Stomach smooth muscle (tissue), 2 donors: ENCODE measurements at regions not wholly inside any gene's neighbourhood (a gene's known extent, or its start where the extent isn't known, plus 50 kb on each side); places are given as distances from the start of the nearest gene placed in this dataset.
A peak's percentile ranks its signal among the peaks of the same experiment; 100 is the strongest.

ENCODE experiments used
- H3K27ac ChIP-seq: one replicate; pipeline ENCODE4 v1.7.0; 2013; ENCODE audit warnings: mild to moderate bottlenecking, low read length, inconsistent platforms
- H3K27me3 ChIP-seq, 2 donors: one replicate each; pipeline ENCODE4 v1.7.0; 2013; ENCODE audit warnings: low read length in 2 of 2; ENCODE audit not compliant: insufficient read depth in 2 of 2, control insufficient read depth in 1 of 2
- H3K36me3 ChIP-seq, 2 donors: one replicate each; pipeline ENCODE4 v1.7.0; 2013; ENCODE audit warnings: low read length in 2 of 2; ENCODE audit not compliant: control insufficient read depth in 2 of 2, insufficient read depth in 2 of 2
- H3K4me1 ChIP-seq: one replicate; pipeline ENCODE4 v1.7.0; 2013; ENCODE audit warnings: low read length; ENCODE audit not compliant: control insufficient read depth, insufficient read depth
- H3K4me3 ChIP-seq, 2 donors: one replicate each; pipeline ENCODE4 v1.7.0; 2013; ENCODE audit warnings: low read length in 2 of 2
- H3K9ac ChIP-seq, 2 donors: one replicate each; pipeline ENCODE4 v1.7.0; 2013; ENCODE audit warnings: low read length in 2 of 2, mild to moderate bottlenecking in 1 of 2
- H3K9me3 ChIP-seq, 2 donors: one replicate each; pipeline ENCODE4 v1.7.0; 2013; ENCODE audit warnings: low read length in 2 of 2; ENCODE audit not compliant: control insufficient read depth in 2 of 2
- donor health status: healthy.
- donor health status: Pancreatic carcinoma.

DNA sequence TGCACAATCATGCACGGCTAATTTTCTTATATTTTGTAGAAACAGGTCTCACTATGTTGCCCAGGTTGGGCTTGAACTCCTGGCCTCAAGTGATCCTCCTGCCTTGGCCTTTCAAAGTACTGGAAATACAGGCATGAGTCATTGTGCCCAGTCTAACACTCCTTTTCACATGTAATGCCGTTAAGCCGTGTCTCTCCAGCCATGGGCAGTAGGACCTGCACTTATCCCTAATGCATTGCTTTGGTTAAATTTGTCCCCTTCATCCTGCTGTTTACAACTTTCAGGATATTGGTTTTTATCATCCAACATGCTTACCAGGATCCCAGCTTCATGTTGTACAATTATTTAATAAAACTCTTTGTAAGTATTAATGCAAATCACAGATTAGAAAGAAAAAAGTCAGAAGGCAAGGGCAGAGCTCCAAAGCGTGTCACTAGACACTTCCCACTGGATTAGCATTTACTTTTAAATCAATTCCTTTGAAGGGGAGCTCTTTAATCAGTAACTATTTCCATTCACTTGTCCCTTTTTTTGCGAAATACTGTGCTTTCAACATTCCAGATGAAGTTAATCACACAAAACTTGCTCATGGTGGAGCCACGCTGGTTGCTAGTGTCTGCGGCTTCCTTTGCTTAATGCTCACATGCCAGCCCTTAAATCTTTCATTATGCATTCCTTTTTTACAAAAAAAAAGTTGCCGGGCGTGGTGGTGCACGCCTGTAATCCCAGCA, 256.0 kb upstream of the AUTS2 start:
- Histone ChIP-seq H3K27me3 (no peaks in the 10 kb centered on the region), H3K9me3 (no peaks in the 10 kb centered on the region), H3K4me1 (no peaks in the 10 kb centered on the region), H3K4me3 (no peak overlapping the region), H3K27ac (no peak overlapping the region), H3K9ac (no peak overlapping the region), H3K36me3 (no peaks in the 10 kb centered on the region)

DNA sequence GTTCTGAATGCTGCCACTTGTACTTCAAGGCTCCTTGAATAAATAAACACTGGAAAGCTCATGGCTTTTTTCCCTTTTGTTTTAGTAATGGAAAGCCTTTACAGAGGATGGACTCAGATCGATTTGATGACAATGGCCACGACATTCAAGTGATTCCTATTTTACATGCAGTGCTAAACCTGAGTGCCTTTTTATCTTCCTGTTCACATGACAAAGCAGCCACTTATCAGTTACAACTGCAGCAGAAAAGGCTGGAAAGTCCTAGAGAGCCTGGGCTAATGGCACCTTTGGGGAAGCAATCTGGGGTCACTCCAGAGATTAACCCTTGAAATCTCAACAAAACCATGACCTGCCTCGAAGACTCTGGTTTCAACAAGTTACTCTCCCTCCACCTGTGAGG, 249.0 kb upstream of the AUTS2 start:
- H3K4me1 ChIP-seq: no peaks in the 10 kb centered on the region
- H3K9ac ChIP-seq: no peak overlapping the region
- H3K27me3 ChIP-seq: no peaks in the 10 kb centered on the region
- H3K36me3 ChIP-seq: no peaks in the 10 kb centered on the region
- H3K9me3 ChIP-seq: no peaks in the 10 kb centered on the region
- no peak overlapping the region for H3K4me3 ChIP-seq
- H3K27ac ChIP-seq: no peak overlapping the region

DNA sequence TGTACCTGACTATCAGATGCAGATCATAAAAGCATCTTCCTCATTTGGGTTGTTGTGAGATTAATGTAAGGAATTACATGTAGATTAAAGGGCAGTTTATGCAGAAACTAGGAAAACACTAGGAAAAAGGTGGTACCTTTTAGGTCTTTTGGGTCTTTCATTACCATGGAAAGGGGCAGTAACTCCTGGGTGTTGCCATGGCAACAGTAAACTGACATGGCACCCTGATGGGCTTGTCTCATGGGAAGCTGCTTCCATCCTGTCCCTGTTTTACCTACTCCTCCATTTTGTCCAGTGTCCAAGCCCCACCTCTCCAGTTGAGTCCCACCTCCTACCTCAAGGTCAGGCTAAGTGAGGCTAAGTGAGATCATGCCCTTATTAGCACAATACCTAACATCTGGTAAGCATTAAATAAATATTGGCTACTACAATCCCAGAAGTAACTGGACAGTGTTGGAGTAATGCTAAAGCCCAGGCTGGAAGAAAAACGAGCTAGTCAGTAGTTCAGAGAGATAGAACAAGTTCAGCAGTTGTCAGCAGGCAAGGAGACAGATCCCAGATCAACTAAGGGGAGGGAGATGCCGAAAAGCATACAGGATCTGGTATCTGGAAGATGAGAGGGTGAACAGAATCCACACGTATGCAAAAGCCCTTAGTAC, 240.0 kb upstream of the AUTS2 start:
- Histone ChIP-seq H3K9me3 (no peaks in the 10 kb centered on the region), H3K36me3 (no peaks in the 10 kb centered on the region), H3K4me3 (no peak overlapping the region), H3K27me3 (no peaks in the 10 kb centered on the region), H3K27ac (no peak overlapping the region), H3K9ac (no peak overlapping the region), H3K4me1 (peaks cover 3% of the 10 kb centered on the region)

DNA sequence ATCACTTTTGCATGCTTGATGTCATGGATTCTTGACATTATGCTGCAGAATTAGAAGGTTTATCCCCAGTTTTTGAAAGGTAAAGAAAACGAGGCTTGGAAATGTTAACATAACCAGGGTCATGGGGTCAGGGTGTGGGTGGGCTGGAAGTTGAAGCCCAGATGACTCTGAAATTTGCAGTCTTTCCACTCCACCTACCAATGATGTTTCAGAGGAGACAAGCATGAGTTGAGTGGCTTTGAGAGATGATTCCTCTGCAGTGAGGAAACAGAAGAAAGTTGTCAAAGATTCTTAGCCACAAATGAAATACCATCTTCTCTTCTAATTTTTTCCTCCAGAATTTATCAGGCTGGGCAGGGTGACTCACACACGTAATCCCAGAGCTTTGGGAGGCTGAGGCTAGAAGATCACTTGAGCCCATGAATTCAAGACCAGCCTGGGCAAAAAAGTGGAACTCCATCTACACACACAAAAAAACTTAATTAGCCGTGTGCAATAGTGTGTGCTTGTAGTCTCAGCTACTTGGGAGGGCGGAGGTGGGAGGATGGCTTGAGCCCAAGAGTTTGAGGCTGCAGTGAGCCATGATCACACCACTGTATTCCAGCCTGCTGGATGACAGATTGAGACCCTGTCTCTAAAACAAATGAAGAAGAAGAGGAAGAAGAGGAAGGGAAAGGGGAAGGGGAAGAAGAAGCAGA, 239.1 kb upstream of the AUTS2 start:
- H3K27me3 ChIP-seq: no peaks in the 10 kb centered on the region
- no peak overlapping the region for H3K9ac ChIP-seq
- no peaks in the 10 kb centered on the region for H3K9me3 ChIP-seq
- H3K4me1 ChIP-seq: peaks cover 3% of the 10 kb centered on the region
- H3K4me3 ChIP-seq: no peak overlapping the region
- H3K27ac ChIP-seq: no peak overlapping the region
- no peaks in the 10 kb centered on the region for H3K36me3 ChIP-seq

DNA sequence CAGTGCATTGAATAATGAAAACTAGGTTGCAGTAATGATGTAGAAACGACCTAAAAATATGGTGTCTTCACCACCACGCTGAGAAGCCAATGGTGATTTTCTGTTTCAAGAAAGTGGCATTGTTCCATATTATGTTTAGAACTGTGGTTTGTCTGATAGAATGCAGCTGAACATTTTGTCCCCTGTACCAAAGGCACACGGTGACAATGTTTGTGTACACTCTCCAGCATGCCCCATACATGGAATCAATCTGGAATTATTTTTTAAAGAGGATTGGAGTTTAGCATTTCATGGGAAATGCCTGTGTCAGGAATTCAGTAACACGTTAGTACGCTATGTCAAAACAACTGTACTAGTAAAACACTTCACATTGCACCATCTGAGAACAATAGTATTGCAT, 237.4 kb upstream of the AUTS2 start:
- Histone ChIP-seq H3K4me3 (no peak overlapping the region), H3K9ac (no peak overlapping the region), H3K27me3 (no peaks in the 10 kb centered on the region), H3K27ac (no peak overlapping the region), H3K9me3 (no peaks in the 10 kb centered on the region), H3K4me1 (peaks cover 3% of the 10 kb centered on the region), H3K36me3 (no peaks in the 10 kb centered on the region)

DNA sequence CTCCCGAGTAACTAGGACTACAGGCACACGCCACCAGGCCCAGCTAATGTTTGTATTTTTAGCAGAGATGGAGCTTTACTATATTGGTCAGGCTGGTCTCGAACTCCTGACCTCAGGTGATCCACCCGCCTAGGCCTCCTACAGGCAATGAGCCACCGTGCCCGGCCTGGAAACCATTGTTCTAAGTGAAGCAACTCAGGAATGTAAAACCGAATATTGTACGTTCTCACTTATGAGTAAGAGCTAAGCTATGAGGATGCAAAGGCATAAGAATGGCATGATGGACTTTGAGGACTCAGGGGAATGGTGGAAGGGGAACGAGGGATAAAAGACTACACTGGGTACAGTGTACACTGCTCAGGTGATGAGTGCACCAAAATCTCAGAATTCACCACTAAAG, 235.1 kb upstream of the AUTS2 start:
- no peaks in the 10 kb centered on the region for H3K9me3 ChIP-seq
- no peak overlapping the region for H3K4me3 ChIP-seq
- H3K36me3 ChIP-seq: no peaks in the 10 kb centered on the region
- no peak overlapping the region for H3K27ac ChIP-seq
- H3K27me3 ChIP-seq: no peaks in the 10 kb centered on the region
- peaks cover 3% of the 10 kb centered on the region for H3K4me1 ChIP-seq
- H3K9ac ChIP-seq: no peak overlapping the region

DNA sequence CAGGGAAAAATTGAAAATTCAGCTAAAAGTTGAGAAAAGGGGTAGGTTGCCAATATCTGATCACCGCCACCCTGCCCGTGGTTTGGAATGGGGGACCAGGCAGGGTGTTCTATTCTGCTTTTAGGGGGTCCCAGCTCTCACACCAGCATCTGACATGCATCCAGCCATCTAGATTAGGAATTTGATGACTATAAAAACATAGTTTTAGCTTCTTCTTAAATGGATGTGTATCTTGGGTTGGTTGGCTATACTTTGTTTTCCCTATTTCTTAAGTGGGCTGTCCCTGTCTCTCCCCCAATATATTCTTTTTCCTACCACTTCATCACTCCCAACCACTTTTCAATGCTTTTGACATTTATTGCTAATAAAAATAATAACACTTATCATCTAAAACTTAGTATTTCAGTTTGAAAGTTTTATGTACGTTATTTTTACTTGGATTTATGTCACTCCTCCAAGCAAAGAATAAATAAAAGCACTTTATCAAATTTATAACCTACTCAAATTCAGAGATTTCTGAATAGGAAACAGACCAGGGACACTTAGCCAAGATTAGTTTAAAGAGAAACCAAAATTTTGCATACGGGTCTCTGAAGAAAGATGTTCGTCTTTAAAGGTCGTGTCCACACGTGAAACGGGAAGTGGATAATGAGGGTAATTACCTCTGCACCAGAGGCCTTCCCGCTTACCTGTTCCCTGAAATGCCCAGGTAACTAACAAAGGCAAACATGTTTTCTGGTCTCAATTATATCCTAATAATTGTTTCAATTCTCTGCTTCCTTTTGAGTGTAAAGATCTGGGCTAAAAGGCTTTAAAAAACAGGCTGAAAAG, 233.2 kb upstream of the AUTS2 start:
- Histone ChIP-seq H3K9ac (no peak overlapping the region), H3K27me3 (no peaks in the 10 kb centered on the region), H3K9me3 (no peaks in the 10 kb centered on the region), H3K4me1 (no peaks in the 10 kb centered on the region), H3K4me3 (no peak overlapping the region), H3K27ac (no peak overlapping the region), H3K36me3 (no peaks in the 10 kb centered on the region)

DNA sequence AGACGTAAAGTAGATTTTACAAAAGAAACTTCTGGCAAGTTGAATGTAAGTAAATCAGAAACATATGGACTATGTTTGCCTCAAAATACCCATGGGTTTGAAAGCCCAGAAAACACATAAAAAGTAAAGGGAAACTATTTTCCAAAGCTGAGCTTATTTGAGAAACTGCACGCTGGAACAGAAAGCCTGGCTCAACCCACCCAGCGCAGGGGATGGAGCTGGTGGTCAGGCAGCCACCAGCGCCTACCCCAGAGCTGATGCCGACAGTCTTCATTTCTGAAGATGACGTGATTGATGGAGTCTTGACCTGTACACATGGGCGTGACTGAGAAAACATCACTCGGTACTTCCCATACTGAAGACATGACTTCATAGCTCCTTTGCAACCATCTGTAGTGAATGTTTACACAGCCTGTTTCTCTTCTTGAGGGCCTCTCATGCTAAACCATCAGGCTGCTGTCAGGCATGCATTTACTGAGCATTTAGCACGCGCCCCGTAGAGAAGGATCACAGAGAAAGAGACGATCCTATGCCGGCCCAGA, 232.6 kb upstream of the AUTS2 start:
- peak overlapping the region in 1 of 2 donors; percentile 35 for H3K4me3 ChIP-seq
- no peak overlapping the region for H3K27ac ChIP-seq
- H3K9me3 ChIP-seq: no peaks in the 10 kb centered on the region
- H3K36me3 ChIP-seq: no peaks in the 10 kb centered on the region
- no peaks in the 10 kb centered on the region for H3K4me1 ChIP-seq
- no peak overlapping the region for H3K9ac ChIP-seq
- no peaks in the 10 kb centered on the region for H3K27me3 ChIP-seq

DNA sequence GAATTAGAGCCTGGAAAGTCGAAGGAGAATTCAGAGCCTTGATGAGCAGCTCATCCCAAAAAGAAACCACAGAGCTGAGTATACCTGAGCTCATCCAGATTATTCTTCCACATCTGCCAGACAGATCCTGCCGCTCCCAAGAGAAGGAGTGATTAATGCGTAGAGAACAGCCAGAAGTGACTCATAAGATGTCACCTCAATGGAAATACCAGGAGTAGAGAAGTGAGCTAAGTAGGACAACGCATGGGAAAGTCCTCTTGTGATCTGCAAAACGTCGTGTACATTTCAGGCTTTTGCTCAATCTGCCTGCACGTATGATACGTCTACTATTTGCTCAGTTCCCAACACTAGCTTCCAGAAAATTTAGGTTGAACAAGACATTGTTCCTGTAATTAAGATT, 230.5 kb upstream of the AUTS2 start:
- Histone ChIP-seq H3K9ac (no peak overlapping the region), H3K4me1 (peaks cover 2% of the 10 kb centered on the region), H3K4me3 (no peak overlapping the region), H3K36me3 (no peaks in the 10 kb centered on the region), H3K27ac (no peak overlapping the region), H3K27me3 (no peaks in the 10 kb centered on the region), H3K9me3 (no peaks in the 10 kb centered on the region)
